GM12874 (cell line): ENCODE measurements at regions not wholly inside any gene's neighbourhood (a gene's known extent, or its start where the extent isn't known, plus 50 kb on each side); places are given as distances from the start of the nearest gene placed in this dataset.

Experiments used
- CTCF ChIP-seq: IDR thresholded peaks from 2 replicates; pipeline ENCODE4 v1.5.1; 2011; ENCODE audit warnings: low read depth, mild to moderate bottlenecking, control low read depth, low read length, moderate library complexity; ENCODE audit not compliant: insufficient read depth

GRCh38 chr1:238396140-238396539 is 505.4 kb upstream of the ZP4 start:
- no peak for TF ChIP-seq CTCF

- TF ChIP-seq CTCF = no peak
Measured at GRCh38 chr1:238384381-238384780, 493.7 kb upstream of the ZP4 start.

GRCh38 chr1:238380167-238380566 is 489.4 kb upstream of the ZP4 start:
- no peak for TF ChIP-seq CTCF

- TF ChIP-seq CTCF = no peak
Measured at GRCh38 chr1:238377280-238377919, 486.7 kb upstream of the ZP4 start.

- no peak for TF ChIP-seq CTCF
Measured at GRCh38 chr1:238370599-238370998, 479.9 kb upstream of the ZP4 start.

GRCh38 chr1:238364214-238364892 is 473.6 kb upstream of the ZP4 start:
- TF ChIP-seq CTCF = no peak

GRCh38 chr1:238360474-238360873 is 469.8 kb upstream of the ZP4 start:
- no peak for TF ChIP-seq CTCF
